Epithelial cell of esophagus (primary cell): ENCODE measurements at regions not wholly inside any gene's neighbourhood (a gene's known extent, or its start where the extent isn't known, plus 50 kb on each side); places are given as distances from the start of the nearest gene placed in this dataset.

ENCODE experiments used
- DNase-seq: peaks from one replicate; pipeline ENCODE4 v3.0.0; 2010; ENCODE audit warnings: low read depth
- H3K4me3 ChIP-seq: 2 replicates; pipeline ENCODE4 v1.5.1; 2011; ENCODE audit warnings: mild to moderate bottlenecking, low read length, control low read depth
- CTCF ChIP-seq: IDR thresholded peaks from 2 replicates; pipeline ENCODE4 v1.5.1; 2011; ENCODE audit warnings: low read depth, mild to moderate bottlenecking, low read length, control low read depth, inconsistent platforms; ENCODE audit not compliant: insufficient read depth; ENCODE audit errors: missing control alignments

DNA sequence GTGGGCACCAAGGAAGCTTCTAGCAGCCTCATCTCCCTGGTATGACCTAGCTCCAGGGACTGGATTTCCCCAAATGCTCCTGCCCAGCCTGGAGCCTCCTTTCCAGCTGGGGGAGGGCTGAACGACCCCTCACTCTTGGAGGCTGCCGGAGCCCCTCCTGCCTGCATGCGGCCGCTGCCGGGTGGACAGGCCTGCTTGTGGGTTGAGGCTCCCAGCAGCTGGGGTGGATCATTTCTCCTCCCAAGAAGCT is 213.6 kb downstream of the SEC14L1 start:
- TF ChIP-seq CTCF, result no peak
- no peak overlapping the region for H3K4me3 ChIP-seq
- DNase-seq, result no peak

- no peak overlapping the region for H3K4me3 ChIP-seq
- peak; percentile 85 for DNase-seq
- TF ChIP-seq CTCF, result no peak
Measured at GRCh38 chr17:77354670-77355455, 214.1 kb downstream of the SEC14L1 start.

DNA sequence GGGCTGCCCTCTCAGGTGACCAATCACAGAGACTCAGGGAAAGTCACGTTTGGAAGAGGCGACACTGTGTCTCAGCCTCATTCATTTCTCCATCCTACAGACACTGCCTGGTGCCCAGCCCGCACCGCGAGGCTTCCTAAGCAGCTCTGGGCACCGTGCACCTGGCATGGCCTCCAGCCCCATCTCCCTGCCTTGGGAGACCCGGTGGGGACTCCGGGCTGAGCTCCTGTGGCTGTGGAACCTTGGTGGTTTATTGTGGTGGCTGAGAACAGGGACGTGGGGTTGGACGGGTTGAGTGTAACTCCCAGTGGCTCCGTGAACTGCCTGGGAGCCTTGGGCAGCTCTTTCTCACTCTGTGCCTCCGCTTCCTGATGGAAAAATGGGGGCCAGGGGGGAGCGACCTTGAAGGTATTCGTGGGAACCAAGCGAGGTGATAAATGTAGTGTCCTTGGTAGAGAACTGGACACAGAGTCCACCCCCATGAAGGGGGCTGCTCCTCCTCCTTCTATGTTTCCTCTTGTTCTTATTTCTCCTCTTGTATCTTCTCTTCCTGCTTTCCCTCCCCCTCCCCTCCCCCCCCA is 215.4 kb downstream of the SEC14L1 start:
- no peak for TF ChIP-seq CTCF
- no peak overlapping the region for H3K4me3 ChIP-seq
- no peak for DNase-seq

GRCh38 chr17:77356690-77357201 is 216.0 kb downstream of the SEC14L1 start:
- DNase-seq, result no peak
- TF ChIP-seq CTCF, result no peak
- no peak overlapping the region for H3K4me3 ChIP-seq

- no peak for DNase-seq
- no peak overlapping the region for H3K4me3 ChIP-seq
- TF ChIP-seq CTCF, result no peak
Measured at GRCh38 chr17:77358801-77359200, 218.0 kb downstream of the SEC14L1 start.

DNA sequence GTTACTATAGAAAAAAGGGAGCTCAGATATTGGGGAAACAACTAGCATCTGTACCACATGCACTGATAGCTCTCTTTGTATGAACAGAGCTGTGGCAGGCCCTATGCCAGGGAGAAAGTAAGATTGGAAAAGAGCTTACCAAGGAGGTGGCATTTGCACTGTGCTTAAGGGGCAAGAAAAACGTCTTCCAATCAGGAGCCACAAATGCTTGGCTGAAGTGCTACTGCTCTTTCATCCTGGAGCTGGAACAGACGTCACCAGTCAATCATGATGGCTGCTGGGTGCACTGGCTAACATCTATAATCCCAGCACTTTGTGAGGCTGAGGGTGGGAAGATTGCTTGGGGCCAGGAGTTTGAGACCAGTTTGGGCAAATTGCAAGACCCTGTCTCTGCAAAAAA is 218.5 kb downstream of the SEC14L1 start:
- no peak for DNase-seq
- H3K4me3 ChIP-seq, result no peak overlapping the region
- TF ChIP-seq CTCF, result no peak

- H3K4me3 ChIP-seq, result no peak overlapping the region
- DNase-seq, result no peak
- TF ChIP-seq CTCF, result no peak
Measured at GRCh38 chr17:77361986-77362620, 221.3 kb downstream of the SEC14L1 start.
